ENCODE measurements at regions not wholly inside any gene's neighbourhood (a gene's known extent, or its start where the extent isn't known, plus 50 kb on each side); places are given as distances from the start of the nearest gene placed in this dataset.

- DNase-seq = no peak
- Histone ChIP-seq H3K27me3 (no peaks in the 10 kb centered on the region), H3K4me1 (peaks cover 4% of the 10 kb centered on the region), H3K36me3 (replicated peaks in 1 of 2; ENCODE audit: insufficient read depth in 1 of 2, low read depth in 2 of 2) (peaks cover 0 to 9% of the 10 kb centered on the region in 2 donors), H3K4me3 (no peak overlapping the region), H3K9me3 (no peaks in the 10 kb centered on the region), H3K27ac (no peak overlapping the region)
- TF ChIP-seq, protein P1, sequence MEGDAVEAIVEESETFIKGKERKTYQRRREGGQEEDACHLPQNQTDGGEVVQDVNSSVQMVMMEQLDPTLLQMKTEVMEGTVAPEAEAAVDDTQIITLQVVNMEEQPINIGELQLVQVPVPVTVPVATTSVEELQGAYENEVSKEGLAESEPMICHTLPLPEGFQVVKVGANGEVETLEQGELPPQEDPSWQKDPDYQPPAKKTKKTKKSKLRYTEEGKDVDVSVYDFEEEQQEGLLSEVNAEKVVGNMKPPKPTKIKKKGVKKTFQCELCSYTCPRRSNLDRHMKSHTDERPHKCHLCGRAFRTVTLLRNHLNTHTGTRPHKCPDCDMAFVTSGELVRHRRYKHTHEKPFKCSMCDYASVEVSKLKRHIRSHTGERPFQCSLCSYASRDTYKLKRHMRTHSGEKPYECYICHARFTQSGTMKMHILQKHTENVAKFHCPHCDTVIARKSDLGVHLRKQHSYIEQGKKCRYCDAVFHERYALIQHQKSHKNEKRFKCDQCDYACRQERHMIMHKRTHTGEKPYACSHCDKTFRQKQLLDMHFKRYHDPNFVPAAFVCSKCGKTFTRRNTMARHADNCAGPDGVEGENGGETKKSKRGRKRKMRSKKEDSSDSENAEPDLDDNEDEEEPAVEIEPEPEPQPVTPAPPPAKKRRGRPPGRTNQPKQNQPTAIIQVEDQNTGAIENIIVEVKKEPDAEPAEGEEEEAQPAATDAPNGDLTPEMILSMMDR (IDR thresholded peaks at IDR 0.05) = no peak
- TF ChIP-seq POLR2A (IDR thresholded peaks at IDR 0.05) = no peak
- intact Hi-C loops (cut with DNase I) = no loop called here
- ATAC-seq = no peak
- 78 to 80% methylated on average over 3 of the region's 3 CpGs for WGBS, 2 donors
Observed at GRCh38 chr6:144731229-144731628, 446.1 kb downstream of the UTRN start.

DNA sequence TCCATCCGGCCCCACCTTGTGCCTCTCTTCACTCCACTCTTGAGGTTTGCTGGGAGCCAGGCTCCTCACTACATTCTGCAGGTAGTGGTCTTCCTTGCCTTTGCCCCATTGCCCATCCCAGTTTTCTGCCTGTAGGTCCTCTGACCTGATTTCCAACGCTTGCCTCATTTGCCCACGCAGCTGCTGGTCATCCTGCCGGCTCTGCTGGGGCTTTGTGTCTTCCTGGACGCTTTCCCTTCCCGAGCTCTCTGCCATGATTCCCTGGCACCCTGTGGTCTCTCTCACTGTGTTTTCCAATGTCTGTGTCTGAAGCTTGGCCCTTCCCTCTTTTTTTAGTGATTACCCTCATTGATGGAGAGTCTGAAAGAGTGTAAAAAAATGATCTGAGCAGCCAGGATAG lies 451.6 kb downstream of the UTRN start:
- Histone ChIP-seq H3K27me3 (no peaks in the 10 kb centered on the region), H3K27ac (no peak overlapping the region), H3K9me3 (no peaks in the 10 kb centered on the region), H3K4me1 (peaks cover 4% of the 10 kb centered on the region), H3K4me3 (no peak overlapping the region), H3K36me3 (replicated peaks in 1 of 2; ENCODE audit: insufficient read depth in 1 of 2, low read depth in 2 of 2) (peaks cover 0 to 3% of the 10 kb centered on the region in 2 donors)
- no peak for TF ChIP-seq POLR2A (IDR thresholded peaks at IDR 0.05)
- TF ChIP-seq, protein P1 (IDR thresholded peaks at IDR 0.05) = no peak
- intact Hi-C loops (cut with DNase I) = no loop called here
- ATAC-seq (no peak), DNase-seq (no peak)
- 91 to 94% methylated on average over 6 of the region's 6 CpGs for WGBS, 2 donors

GRCh38 chr6:144737998-144738397 lies 452.9 kb downstream of the UTRN start:
- H3K9me3 ChIP-seq = no peaks in the 10 kb centered on the region
- H3K27ac ChIP-seq = no peak overlapping the region
- no peak overlapping the region for H3K4me3 ChIP-seq
- ATAC-seq (no peak), DNase-seq (no peak)
- TF ChIP-seq POLR2A (IDR thresholded peaks at IDR 0.05) = no peak
- TF ChIP-seq, protein P1 (IDR thresholded peaks at IDR 0.05) = no peak
- H3K27me3 ChIP-seq = no peaks in the 10 kb centered on the region
- WGBS, 2 donors = 92 to 93% methylated on average over 4 of the region's 4 CpGs
- H3K4me1 ChIP-seq = peaks cover 16% of the 10 kb centered on the region
- intact Hi-C loops (cut with DNase I) = no loop called here
- H3K36me3 ChIP-seq (replicated peaks in 1 of 2; ENCODE audit: insufficient read depth in 1 of 2, low read depth in 2 of 2) = peaks cover 0 to 2% of the 10 kb centered on the region in 2 donors

DNA sequence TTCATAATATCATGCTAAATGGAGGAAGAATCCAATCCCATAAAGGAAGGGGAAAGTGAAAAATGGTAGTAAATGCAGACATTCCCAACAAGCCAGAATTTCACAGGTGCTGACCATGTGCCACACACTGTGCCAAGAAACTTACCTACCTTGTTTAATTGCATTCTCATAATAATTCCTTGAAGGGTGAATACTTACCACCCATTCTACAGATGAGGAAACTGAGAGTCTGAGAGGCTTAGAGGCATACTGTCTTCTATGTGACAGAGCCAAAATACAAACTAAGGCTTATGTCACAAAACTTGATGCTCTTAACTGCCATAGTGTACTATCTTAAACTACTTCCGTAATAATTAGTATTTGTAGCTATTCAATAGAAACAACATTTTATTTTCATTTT lies 454.7 kb downstream of the UTRN start:
- no peaks in the 10 kb centered on the region for H3K27me3 ChIP-seq
- H3K36me3 ChIP-seq (replicated peaks in 1 of 2; ENCODE audit: insufficient read depth in 1 of 2, low read depth in 2 of 2) = no peaks in the 10 kb centered on the region
- no peak for DNase-seq
- H3K4me1 ChIP-seq = peaks cover 22% of the 10 kb centered on the region
- ATAC-seq = no peak
- no peak for TF ChIP-seq POLR2A (IDR thresholded peaks at IDR 0.05)
- TF ChIP-seq, protein P1 (IDR thresholded peaks at IDR 0.05) = no peak
- H3K27ac ChIP-seq = no peak overlapping the region
- WGBS, 2 donors = 97 to 100% methylated on average over 1 of the region's 1 CpG
- H3K9me3 ChIP-seq = no peaks in the 10 kb centered on the region
- intact Hi-C loops (cut with DNase I) = no loop called here
- no peak overlapping the region for H3K4me3 ChIP-seq

GRCh38 chr6:144741659-144742058 lies 456.5 kb downstream of the UTRN start:
- intact Hi-C loops (cut with DNase I) = no loop called here
- DNase-seq (no peak), ATAC-seq (no peak)
- H3K27ac ChIP-seq = no peak overlapping the region
- WGBS, 2 donors = 57 to 69% methylated on average over 3 of the region's 3 CpGs
- H3K27me3 ChIP-seq = no peaks in the 10 kb centered on the region
- peaks cover 30% of the 10 kb centered on the region for H3K4me1 ChIP-seq
- H3K9me3 ChIP-seq = no peaks in the 10 kb centered on the region
- no peaks in the 10 kb centered on the region for H3K36me3 ChIP-seq (replicated peaks in 1 of 2; ENCODE audit: insufficient read depth in 1 of 2, low read depth in 2 of 2)
- TF ChIP-seq, protein P1 (IDR thresholded peaks at IDR 0.05) = no peak
- no peak for TF ChIP-seq POLR2A (IDR thresholded peaks at IDR 0.05)
- no peak overlapping the region for H3K4me3 ChIP-seq
